ENCODE measurements at regions not wholly inside any gene's neighbourhood (a gene's known extent, or its start where the extent isn't known, plus 50 kb on each side); places are given as distances from the start of the nearest gene placed in this dataset.
"Not testable (repeated sequence)": the region's sequence is repeated elsewhere in the genome, so short reads cannot be mapped to it uniquely, and the experiment has no call there.

DNA sequence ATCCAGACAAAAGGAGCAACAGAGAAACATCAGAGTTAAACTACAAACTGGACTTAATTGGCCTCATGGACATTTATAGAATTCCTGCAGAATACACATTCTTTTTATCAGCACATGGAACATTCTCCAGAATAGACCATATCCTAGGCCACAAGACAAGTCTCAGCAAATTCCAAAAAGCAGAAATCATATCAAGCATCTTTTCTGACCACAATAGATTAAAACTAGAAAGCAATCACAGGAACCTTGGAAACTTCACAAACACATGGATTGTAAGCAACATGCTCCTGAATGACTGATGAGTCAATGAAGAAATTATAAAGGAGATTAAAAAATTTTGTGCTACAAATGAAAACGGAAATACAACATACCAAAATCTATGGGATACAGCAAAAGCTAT is 526.7 kb downstream of the PCDH7 start:
- DNase-seq: no peak
- TF ChIP-seq, protein P1, sequence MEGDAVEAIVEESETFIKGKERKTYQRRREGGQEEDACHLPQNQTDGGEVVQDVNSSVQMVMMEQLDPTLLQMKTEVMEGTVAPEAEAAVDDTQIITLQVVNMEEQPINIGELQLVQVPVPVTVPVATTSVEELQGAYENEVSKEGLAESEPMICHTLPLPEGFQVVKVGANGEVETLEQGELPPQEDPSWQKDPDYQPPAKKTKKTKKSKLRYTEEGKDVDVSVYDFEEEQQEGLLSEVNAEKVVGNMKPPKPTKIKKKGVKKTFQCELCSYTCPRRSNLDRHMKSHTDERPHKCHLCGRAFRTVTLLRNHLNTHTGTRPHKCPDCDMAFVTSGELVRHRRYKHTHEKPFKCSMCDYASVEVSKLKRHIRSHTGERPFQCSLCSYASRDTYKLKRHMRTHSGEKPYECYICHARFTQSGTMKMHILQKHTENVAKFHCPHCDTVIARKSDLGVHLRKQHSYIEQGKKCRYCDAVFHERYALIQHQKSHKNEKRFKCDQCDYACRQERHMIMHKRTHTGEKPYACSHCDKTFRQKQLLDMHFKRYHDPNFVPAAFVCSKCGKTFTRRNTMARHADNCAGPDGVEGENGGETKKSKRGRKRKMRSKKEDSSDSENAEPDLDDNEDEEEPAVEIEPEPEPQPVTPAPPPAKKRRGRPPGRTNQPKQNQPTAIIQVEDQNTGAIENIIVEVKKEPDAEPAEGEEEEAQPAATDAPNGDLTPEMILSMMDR (IDR thresholded peaks at IDR 0.05; ENCODE audit: low read depth, low read length): no peak
- Histone ChIP-seq H3K4me3 (ENCODE audit: low read depth, low read length) (no peak overlapping the region), H3K27me3 (no peaks in the 10 kb centered on the region), H3K36me3 (no peaks in the 10 kb centered on the region), H3K9me3 (no peaks in the 10 kb centered on the region), H3K4me1 (no peaks in the 10 kb centered on the region)

DNA sequence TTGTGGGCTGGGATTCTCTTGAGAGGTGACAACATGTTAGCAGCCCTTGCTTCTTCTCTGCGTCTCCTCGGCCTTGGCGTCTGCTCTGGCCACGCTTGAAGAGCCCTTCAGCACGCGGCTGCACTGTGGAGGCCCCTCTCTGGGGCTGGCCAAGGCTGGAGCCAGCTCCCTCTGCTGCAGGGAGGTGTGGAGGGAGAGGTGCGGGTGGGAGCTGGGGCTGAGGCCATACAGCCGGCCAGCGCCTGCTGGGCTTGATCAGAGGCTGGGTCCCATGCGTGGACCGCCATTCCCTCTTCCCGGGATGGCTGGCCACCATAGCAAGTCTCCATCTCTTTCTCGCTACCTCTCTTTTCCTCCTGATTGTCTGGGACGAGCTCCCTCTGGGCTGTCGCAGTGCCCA is 539.0 kb downstream of the PCDH7 start:
- no peak for DNase-seq
- TF ChIP-seq, protein P1 (IDR thresholded peaks at IDR 0.05; ENCODE audit: low read depth, low read length): no peak
- Histone ChIP-seq H3K4me3 (ENCODE audit: low read depth, low read length) (no peak overlapping the region), H3K9me3 (no peaks in the 10 kb centered on the region), H3K36me3 (no peaks in the 10 kb centered on the region), H3K27me3 (no peaks in the 10 kb centered on the region), H3K4me1 (peaks cover 4% of the 10 kb centered on the region; the same call in 1 of the 2 replicates)

DNA sequence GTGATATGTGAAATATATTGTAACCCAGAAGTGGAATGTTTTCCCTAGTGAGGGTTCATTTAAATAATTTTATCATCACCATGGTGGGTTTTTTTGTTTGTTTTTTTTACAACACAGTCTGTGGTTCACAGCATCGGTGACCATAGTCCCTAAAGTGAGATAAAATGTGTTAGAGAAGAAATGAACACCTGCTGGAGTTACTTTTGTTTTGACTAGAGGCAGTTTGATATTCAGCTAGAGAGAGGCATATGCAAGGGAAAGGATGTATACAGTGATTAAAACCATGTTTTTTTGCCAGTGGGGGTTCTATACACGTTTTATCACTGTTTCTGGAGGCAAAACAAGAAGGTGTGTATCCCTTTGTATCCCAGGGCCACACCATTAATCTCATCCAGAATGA is 541.5 kb downstream of the PCDH7 start:
- Histone ChIP-seq H3K36me3 (no peaks in the 10 kb centered on the region), H3K9me3 (no peaks in the 10 kb centered on the region), H3K4me1 (peaks cover 4% of the 10 kb centered on the region; the same call in 1 of the 2 replicates), H3K4me3 (ENCODE audit: low read depth, low read length) (no peak overlapping the region), H3K27me3 (no peaks in the 10 kb centered on the region)
- no peak for DNase-seq
- TF ChIP-seq, protein P1 (IDR thresholded peaks at IDR 0.05; ENCODE audit: low read depth, low read length): no peak

DNA sequence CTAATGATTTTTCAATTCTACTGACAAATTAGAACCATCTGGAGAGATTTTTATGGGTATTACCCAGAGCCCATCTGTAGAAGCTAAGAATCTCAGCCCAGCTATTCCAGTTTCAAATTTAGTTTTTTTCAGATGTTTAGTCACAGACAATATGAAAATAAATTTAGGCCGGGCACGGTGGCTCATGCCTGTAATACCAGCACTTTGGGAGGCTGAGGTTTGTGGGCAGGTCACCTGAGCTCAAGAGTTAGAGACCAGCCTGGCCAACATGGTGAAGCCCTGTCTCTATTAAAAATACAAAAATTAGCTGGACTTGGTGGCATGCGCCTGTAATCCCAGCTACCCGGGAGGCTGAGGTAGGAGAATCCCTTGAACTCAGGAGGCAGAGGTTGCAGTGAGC is 545.9 kb downstream of the PCDH7 start:
- not testable (repeated sequence) for H3K4me1 ChIP-seq; DNase-seq; H3K4me3 ChIP-seq (ENCODE audit: low read depth, low read length); H3K27me3 ChIP-seq; H3K9me3 ChIP-seq; H3K36me3 ChIP-seq

DNA sequence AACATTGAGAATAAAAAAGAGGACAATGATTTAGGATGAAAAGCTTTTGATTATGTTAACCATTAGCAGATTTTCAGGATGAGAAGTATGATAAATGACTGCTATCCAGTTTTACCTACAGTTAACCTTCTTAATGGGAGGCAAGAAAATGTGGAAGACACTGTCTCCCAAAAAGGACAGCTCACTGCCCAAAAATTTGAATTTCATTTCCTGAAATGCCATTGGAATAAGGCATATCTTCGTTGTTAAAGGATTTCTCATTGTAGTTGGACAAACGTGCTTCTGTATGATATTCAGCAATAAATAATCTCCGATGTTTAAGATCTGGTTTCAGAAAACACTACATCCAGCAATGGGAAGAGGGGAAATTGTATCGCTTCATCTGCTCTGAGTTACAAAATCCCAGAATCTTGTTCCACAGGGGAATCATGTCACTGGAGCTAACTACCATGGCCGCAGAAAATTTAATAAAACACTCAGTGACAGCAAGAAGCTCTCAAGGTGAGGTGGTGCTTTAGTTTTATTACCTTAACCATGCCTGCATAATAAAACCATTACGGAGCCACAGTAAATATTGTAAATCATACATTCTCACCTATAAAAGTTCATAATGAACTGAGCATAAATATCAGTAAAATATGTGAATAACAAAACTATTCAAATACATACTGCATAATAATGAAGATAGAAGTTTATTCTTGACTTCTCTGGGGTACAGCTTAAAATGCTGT is 552.3 kb downstream of the PCDH7 start:
- TF ChIP-seq, protein P1 (IDR thresholded peaks at IDR 0.05; ENCODE audit: low read depth, low read length): no peak
- H3K9me3 ChIP-seq: peaks cover 2% of the 10 kb centered on the region; the same call in 1 of the 2 replicates
- DNase-seq: no peak

DNA sequence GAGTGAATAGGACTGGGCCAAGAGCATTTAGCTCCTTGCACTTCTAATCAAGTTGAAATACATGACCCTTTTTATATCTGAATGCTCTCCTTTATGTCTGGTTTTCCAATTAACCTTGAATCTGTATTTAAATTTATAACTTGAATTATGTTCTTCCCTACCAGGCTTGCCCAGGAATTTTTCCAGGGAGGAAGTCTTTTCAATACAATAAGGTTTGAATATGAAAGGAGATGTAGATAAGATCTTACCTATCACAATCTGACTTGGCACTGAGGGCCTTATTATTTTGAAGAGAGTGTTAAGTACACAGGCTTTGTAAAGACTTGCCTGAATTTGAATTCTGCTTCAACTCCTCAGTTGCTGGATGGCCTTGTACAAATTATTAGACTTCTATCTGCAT is 555.7 kb downstream of the PCDH7 start:
- Histone ChIP-seq H3K9me3 (peaks cover 3% of the 10 kb centered on the region; the same call in 1 of the 2 replicates), H3K36me3 (no peaks in the 10 kb centered on the region), H3K4me1 (no peaks in the 10 kb centered on the region), H3K27me3 (no peaks in the 10 kb centered on the region), H3K4me3 (ENCODE audit: low read depth, low read length) (no peak overlapping the region)
- TF ChIP-seq, protein P1 (IDR thresholded peaks at IDR 0.05; ENCODE audit: low read depth, low read length): no peak
- no peak for DNase-seq

More for the DNA sequence above, 552.3 kb downstream of the PCDH7 start:
- Histone ChIP-seq H3K36me3 (no peaks in the 10 kb centered on the region), H3K27me3 (no peaks in the 10 kb centered on the region), H3K4me3 (ENCODE audit: low read depth, low read length) (no peak overlapping the region), H3K4me1 (no peaks in the 10 kb centered on the region)

All from BE2C (cell line).